ENCODE measurements at regions not wholly inside any gene's neighbourhood (a gene's known extent, or its start where the extent isn't known, plus 50 kb on each side); places are given as distances from the start of the nearest gene placed in this dataset.

GRCh38 chr3:31364188-31364587 lies 168.5 kb upstream of the STT3B start:
- TF ChIP-seq CTCF (IDR thresholded peaks at IDR 0.05) (no peak), POLR2A (IDR thresholded peaks at IDR 0.05) (no peak), POLR2AphosphoS5 (IDR thresholded peaks at IDR 0.05) (no peak), EP300 (IDR thresholded peaks at IDR 0.05) (no peak)
